Loucy (cell line): ENCODE measurements at regions not wholly inside any gene's neighbourhood (a gene's known extent, or its start where the extent isn't known, plus 50 kb on each side); places are given as distances from the start of the nearest gene placed in this dataset.

ENCODE experiments used
- EZH2phosphoT487 ChIP-seq: fragments of 200-600 bp; IDR thresholded peaks from 2 replicates; pipeline ENCODE4 v1.6.1; 2018; ENCODE audit warnings: antibody characterized with exemption, mild to moderate bottlenecking, moderate library complexity, borderline replicate concordance
- TF ChIP-seq, protein P1 (sequence below): fragments of 200-600 bp; sonication (generic); conservative IDR thresholded peaks from 2 replicates; pipeline ENCODE4 v1.5.1; 2014; ENCODE audit warnings: mild to moderate bottlenecking, antibody characterized with exemption, low read length

DNA sequence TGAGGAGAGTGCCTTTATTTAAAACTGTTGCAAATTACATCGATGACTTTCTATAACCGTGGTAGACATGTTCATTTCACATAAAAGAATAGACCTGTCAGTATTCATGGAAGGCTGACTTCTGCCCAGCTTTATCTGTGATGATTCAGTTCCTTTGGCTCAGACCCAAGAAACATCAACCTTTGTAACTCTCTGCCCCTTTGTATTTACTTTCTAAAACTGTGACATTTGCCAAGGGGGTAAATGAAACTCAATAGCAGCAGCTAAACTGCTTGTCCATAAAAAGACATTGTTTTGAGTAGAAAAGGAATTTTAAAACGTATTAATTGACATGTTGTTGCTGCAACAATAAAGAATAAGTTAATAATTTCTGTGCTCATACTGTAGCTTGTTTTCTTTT lies 137.8 kb upstream of the ANKH start:
- TF ChIP-seq, protein P1, sequence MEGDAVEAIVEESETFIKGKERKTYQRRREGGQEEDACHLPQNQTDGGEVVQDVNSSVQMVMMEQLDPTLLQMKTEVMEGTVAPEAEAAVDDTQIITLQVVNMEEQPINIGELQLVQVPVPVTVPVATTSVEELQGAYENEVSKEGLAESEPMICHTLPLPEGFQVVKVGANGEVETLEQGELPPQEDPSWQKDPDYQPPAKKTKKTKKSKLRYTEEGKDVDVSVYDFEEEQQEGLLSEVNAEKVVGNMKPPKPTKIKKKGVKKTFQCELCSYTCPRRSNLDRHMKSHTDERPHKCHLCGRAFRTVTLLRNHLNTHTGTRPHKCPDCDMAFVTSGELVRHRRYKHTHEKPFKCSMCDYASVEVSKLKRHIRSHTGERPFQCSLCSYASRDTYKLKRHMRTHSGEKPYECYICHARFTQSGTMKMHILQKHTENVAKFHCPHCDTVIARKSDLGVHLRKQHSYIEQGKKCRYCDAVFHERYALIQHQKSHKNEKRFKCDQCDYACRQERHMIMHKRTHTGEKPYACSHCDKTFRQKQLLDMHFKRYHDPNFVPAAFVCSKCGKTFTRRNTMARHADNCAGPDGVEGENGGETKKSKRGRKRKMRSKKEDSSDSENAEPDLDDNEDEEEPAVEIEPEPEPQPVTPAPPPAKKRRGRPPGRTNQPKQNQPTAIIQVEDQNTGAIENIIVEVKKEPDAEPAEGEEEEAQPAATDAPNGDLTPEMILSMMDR = no peak
- TF ChIP-seq EZH2phosphoT487 = no peak
